ENCODE measurements at regions not wholly inside any gene's neighbourhood (a gene's known extent, or its start where the extent isn't known, plus 50 kb on each side); places are given as distances from the start of the nearest gene placed in this dataset.
A peak's percentile ranks its signal among the peaks of the same experiment; 100 is the strongest.
"Not testable (repeated sequence)": the region's sequence is repeated elsewhere in the genome, so short reads cannot be mapped to it uniquely, and the experiment has no call there.

- H3K36me3 ChIP-seq; intact Hi-C loops (cut with DNase I); H3K9me3 ChIP-seq; H3K27ac ChIP-seq; DNase-seq; H3K4me1 ChIP-seq; H3K4me3 ChIP-seq; H3K27me3 ChIP-seq; FAIRE-seq: not testable (repeated sequence)
- 36 to 46% methylated on average over 8 of the region's 8 CpGs for WGBS, 2 donors
- ATAC-seq, result peak in 3 of 4 donors; percentile 40 to 61 (median 44)
- peak in 3 of 4 donors; percentile 25 to 53 (median 43) for TF ChIP-seq CTCF (IDR thresholded peaks at IDR 0.05)
Measured at GRCh38 chr14:106006043-106006442, 479.7 kb downstream of the TMEM121 start.

GRCh38 chr14:106006716-106007115 is 480.3 kb downstream of the TMEM121 start:
- H3K27ac ChIP-seq; ATAC-seq; intact Hi-C loops (cut with DNase I); H3K4me3 ChIP-seq; H3K27me3 ChIP-seq; FAIRE-seq; H3K36me3 ChIP-seq; H3K9me3 ChIP-seq; H3K4me1 ChIP-seq: not testable (repeated sequence)
- DNase-seq, result peak in 1 of 6 donors; percentile 30
- 56 to 70% methylated on average over 10 of the region's 10 CpGs for WGBS, 2 donors

GRCh38 chr14:106010783-106011182 is 484.4 kb downstream of the TMEM121 start:
- Histone ChIP-seq H3K27me3 (no peaks in the 10 kb centered on the region), H3K9me3 (no peaks in the 10 kb centered on the region), H3K4me1 (no peaks in the 10 kb centered on the region), H3K4me3 (no peak overlapping the region), H3K27ac (no peak overlapping the region), H3K36me3 (no peaks in the 10 kb centered on the region)
- FAIRE-seq (no peak), DNase-seq (no peak), ATAC-seq (no peak)
- WGBS, 2 donors, result 37 to 43% methylated on average over 4 of the region's 4 CpGs
- no peak for TF ChIP-seq CTCF (IDR thresholded peaks at IDR 0.05)
- intact Hi-C loops (cut with DNase I), result no loop called here

- intact Hi-C loops (cut with DNase I); H3K27me3 ChIP-seq; H3K4me3 ChIP-seq; H3K27ac ChIP-seq; H3K9me3 ChIP-seq; FAIRE-seq; H3K36me3 ChIP-seq; H3K4me1 ChIP-seq: not testable (repeated sequence)
- 16 to 32% methylated on average over 17 to 22 of the region's 22 CpGs for WGBS, 2 donors
- peak in 3 of 4 donors; percentile 6 to 57 (median 56) for TF ChIP-seq CTCF (IDR thresholded peaks at IDR 0.05)
- DNase-seq (peak in 3 of 6 donors; percentile 62 to 91 (median 90)), ATAC-seq (peak in 3 of 4 donors; percentile 40 to 58 (median 53))
Measured at GRCh38 chr14:106011631-106012360, 485.4 kb downstream of the TMEM121 start.

- H3K27me3 ChIP-seq; H3K4me1 ChIP-seq; FAIRE-seq; H3K9me3 ChIP-seq; H3K36me3 ChIP-seq; DNase-seq; intact Hi-C loops (cut with DNase I); H3K4me3 ChIP-seq; ATAC-seq; H3K27ac ChIP-seq: not testable (repeated sequence)
- WGBS, 2 donors, result 42 to 45% methylated on average over 3 of the region's 3 CpGs
Measured at GRCh38 chr14:106012361-106012725, 486.0 kb downstream of the TMEM121 start.

- intact Hi-C loops (cut with DNase I), result no loop called here
- no peak for TF ChIP-seq CTCF (IDR thresholded peaks at IDR 0.05)
- FAIRE-seq (no peak), ATAC-seq (no peak), DNase-seq (no peak)
- no peaks in the 10 kb centered on the region for H3K27me3 ChIP-seq
- H3K4me3 ChIP-seq, result no peak overlapping the region
- H3K9me3 ChIP-seq, result no peaks in the 10 kb centered on the region
- H3K36me3 ChIP-seq, result no peaks in the 10 kb centered on the region
- H3K27ac ChIP-seq, result no peak overlapping the region
- no peaks in the 10 kb centered on the region for H3K4me1 ChIP-seq
- WGBS, 2 donors, result 40 to 50% methylated on average over 6 of the region's 6 CpGs
Measured at GRCh38 chr14:106013879-106014376, 487.5 kb downstream of the TMEM121 start.

GRCh38 chr14:106017952-106018351 is 491.6 kb downstream of the TMEM121 start:
- H3K9me3 ChIP-seq; H3K27ac ChIP-seq; FAIRE-seq; ATAC-seq; H3K4me3 ChIP-seq; H3K36me3 ChIP-seq; DNase-seq; intact Hi-C loops (cut with DNase I); H3K4me1 ChIP-seq; H3K27me3 ChIP-seq: not testable (repeated sequence)
- 19 to 37% methylated on average over 3 of the region's 3 CpGs for WGBS, 2 donors
